ENCODE measurements at regions not wholly inside any gene's neighbourhood (a gene's known extent, or its start where the extent isn't known, plus 50 kb on each side); places are given as distances from the start of the nearest gene placed in this dataset.

DNA sequence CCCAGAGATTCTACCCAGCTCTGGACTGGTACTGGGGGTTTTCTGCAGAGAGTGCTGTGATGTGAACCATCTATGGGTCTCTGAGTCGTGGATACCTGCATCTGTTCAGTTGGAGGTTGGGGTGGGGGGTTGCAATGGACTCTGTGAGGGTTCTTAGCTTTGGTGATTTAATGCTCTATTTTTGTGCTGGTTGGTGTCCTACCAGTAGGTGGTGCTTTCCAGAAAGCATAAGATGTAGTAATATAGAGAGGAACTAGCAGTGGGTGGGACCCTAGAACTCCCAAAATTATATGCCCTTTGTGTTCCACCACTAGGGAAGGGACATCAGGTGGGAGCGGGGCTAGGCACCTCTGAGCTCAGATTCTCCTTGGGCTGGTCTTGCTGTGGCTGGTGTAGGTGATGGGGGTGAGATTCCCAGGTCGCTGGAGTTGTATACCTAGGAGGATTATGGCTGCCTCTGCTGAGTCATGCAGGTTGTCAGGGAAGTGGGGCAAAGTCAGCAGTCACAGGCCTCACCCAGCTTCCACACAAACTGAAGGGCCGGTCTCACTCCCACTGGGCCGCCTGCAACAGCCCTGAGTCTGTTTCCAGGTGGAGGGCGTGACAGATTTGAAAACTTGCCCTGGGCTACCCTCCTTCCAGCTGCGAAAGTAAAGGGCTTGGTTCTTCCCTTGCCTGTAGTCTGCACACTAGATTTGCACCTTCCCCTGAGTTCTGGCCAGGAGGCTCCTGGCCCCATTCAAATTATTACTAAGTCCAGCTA, 573.0 kb upstream of the SLITRK1 start:
- peak; percentile 45 for DNase-seq (ENCODE audit: low read depth, low spot score)
- in situ Hi-C loops (cut with HindIII; ENCODE audit: low pct_unique_long_range_greater_than_20kb, low sequenced_read_pairs), result no loop called here

DNA sequence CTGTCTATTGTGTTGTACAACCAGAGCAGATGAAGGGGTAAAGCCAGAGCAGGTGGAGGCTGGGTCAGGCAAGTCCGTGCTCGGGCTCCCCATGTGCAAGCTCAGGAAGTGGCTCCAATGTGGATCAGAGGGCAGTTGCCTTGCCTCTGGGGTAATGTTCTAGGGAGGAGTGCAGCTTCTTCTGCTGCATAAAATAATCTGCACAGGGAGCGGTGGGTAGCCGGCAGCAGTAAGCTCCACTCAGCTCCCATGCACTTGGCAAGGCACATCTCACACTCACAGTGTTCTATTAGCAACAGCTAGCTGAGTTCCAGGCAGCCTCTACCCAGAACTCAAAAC, 565.3 kb upstream of the SLITRK1 start:
- no peak for DNase-seq (ENCODE audit: low read depth, low spot score)
- in situ Hi-C loops (cut with HindIII; ENCODE audit: low pct_unique_long_range_greater_than_20kb, low sequenced_read_pairs), result no loop called here

DNA sequence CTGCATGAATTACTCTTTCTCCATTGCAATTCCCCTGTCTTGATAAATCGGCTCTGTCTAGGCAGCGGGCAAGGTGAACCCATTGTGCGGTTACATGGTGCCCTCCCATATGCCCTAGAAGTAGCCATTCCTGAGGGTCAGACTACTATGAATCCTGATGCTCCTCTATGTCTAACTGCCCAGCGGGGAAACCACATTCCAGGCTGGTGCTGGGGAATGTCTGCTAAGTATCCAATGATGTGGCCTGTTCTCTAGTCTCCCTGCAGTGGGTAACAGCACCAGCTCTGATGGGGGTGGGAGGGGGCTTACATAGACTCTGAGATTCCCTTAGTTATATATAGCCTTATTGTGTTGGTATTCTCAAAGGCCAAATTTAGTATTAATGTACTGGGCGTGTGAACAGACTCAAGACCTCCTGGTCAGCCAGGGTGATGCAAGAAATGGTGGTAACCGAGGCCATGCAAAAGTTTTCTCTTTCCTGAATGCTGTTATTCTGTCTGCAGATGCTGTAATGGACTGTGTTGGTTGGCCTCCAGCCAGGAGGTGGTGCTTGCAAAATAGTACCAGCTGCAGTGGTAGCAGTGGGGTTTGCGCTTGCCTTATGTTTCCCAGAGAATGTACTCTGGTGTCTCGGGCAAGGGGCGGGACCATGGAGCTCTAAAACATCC, 564.8 kb upstream of the SLITRK1 start:
- no peak for DNase-seq (ENCODE audit: low read depth, low spot score)
- in situ Hi-C loops (cut with HindIII; ENCODE audit: low pct_unique_long_range_greater_than_20kb, low sequenced_read_pairs), result no loop called here

DNA sequence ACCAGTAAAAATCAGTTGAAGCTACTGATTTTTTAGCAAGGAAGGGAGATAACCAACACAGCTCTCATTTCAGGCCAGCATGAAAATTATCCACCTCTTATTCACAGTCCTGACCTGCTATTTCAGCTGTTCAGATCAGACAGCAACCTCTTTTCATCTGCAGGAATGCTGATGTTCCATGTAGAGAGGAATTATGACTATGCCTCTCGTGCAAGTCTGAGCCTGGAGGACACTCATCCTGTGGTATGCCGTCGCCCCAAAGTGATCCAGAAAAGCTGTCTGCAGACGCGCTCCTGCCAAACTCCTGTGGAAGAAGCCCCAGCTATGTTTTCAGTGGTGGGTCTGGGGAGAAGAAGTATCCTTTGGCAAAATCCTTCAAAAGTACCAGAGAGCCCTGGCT, 563.5 kb upstream of the SLITRK1 start:
- no peak for DNase-seq (ENCODE audit: low read depth, low spot score)
- in situ Hi-C loops (cut with HindIII; ENCODE audit: low pct_unique_long_range_greater_than_20kb, low sequenced_read_pairs), result no loop called here

DNA sequence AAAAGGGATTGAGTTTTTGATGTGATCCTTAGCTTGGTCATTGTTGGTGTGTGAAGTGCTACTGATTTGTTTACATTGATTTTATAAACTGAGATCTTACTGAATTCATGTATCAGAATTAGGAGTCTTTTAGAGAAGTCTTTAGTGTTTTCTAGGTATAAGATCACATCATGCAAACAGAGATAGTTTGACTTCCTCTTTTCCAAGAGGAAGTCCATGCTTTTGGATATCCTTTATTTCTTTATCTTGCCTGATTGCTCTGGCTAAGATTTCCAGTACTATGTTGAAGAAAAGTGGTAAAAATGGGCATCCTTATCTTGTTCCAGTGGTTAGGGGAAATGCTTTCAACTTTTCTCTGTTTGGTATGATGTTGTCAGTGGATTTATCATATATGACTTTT, 561.2 kb upstream of the SLITRK1 start:
- in situ Hi-C loops (cut with HindIII; ENCODE audit: low pct_unique_long_range_greater_than_20kb, low sequenced_read_pairs), result no loop called here
- no peak for DNase-seq (ENCODE audit: low read depth, low spot score)

DNA sequence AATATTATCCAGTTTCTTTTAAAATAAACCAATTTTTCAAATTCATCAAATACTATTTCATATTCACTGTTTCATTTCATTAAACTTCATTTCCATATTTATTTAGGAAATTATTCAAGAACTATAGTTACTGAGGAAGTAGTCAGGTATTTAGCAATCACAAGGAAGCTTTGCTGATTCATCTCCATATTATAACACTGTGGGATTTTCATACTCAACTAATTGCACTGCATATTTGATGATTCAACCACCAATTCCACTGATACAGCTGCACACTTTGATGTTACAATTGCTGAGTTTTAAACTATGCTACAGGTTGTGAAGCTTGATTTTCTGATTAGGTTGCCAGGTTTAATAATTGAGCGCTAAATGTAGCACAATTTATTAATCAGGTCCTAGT, 556.8 kb upstream of the SLITRK1 start:
- no peak for DNase-seq (ENCODE audit: low read depth, low spot score)
- in situ Hi-C loops (cut with HindIII; ENCODE audit: low pct_unique_long_range_greater_than_20kb, low sequenced_read_pairs), result no loop called here

DNA sequence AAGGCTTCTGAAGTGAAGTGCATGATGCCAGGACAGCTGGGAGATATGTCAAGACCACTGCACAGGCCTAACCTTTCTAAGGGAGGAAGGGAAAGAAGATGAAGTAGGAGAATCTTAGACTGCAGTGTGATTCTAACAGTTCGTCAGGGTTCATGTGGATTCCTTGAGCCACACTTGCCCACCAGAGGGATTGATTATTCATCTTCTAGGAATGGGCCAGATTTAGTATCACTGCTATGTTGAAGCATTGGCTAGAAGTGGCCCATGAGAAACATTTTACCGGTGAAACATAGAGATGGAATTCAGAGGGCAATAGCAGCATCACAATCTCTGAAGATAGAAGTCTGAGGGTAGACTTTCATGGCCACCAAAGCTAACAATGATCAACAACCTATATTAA, 550.8 kb upstream of the SLITRK1 start:
- in situ Hi-C loops (cut with HindIII; ENCODE audit: low pct_unique_long_range_greater_than_20kb, low sequenced_read_pairs), result no loop called here

DNA sequence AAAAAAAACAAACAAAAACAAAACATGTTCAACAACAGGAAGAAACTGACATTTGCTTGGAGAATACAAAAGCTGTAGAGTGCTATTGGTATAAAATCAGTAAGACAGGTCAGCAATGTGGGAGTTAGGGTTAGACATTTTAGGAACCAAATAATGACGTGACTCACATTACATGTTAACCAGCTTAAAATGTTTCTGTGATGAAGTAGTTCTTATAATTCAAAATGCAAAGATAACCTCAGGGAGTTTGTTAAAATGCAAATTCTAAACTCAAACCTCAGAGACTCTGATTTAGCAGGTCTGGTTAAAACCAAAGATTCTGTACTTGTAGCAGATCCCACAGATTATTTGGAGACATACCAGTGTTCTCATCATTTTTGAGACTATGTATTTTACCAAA, 549.4 kb upstream of the SLITRK1 start:
- no peak for DNase-seq (ENCODE audit: low read depth, low spot score)
- in situ Hi-C loops (cut with HindIII; ENCODE audit: low pct_unique_long_range_greater_than_20kb, low sequenced_read_pairs), result no loop called here

More for the DNA sequence above, 550.8 kb upstream of the SLITRK1 start:
- DNase-seq (ENCODE audit: low read depth, low spot score), result no peak

DNA sequence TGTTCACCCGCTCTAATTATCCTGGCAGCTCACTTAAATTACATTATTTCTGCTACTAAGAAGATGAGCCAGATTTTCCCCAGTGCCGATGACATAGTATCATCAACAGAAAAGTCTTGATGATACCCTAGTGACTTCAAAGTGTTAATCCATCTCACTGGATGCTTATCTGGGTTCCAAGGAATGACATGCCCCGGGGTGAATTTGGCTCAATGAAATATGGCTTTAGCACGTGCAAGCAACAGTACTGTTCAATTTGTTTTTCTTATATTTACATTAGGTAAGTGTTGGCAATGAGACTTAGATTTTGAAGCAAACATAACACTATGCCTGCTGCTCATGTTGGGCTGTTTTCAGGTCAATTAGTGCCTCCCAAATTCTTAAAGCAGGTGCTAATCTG, 548.2 kb upstream of the SLITRK1 start:
- DNase-seq (ENCODE audit: low read depth, low spot score), result no peak
- in situ Hi-C loops (cut with HindIII; ENCODE audit: low pct_unique_long_range_greater_than_20kb, low sequenced_read_pairs), result no loop called here

DNA sequence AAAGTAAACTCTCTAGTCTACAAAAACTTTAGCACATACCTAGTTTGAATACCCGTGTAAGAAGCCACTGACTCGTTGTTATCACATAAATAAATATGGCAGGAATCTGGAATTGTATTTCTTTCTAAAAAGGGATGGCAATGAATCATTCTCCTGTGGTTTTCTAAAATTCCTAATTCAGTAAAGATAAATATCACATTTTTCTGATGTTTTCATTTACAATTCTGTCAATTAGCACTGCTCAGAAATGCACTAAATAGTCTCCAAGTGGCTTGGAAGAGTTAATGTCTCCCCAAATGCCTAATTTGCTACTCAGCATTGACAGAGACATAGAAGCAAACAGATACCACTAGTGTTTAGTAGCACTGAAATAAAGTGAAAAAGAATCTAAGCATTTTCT, 547.7 kb upstream of the SLITRK1 start:
- in situ Hi-C loops (cut with HindIII; ENCODE audit: low pct_unique_long_range_greater_than_20kb, low sequenced_read_pairs), result no loop called here
- no peak for DNase-seq (ENCODE audit: low read depth, low spot score)

DNA sequence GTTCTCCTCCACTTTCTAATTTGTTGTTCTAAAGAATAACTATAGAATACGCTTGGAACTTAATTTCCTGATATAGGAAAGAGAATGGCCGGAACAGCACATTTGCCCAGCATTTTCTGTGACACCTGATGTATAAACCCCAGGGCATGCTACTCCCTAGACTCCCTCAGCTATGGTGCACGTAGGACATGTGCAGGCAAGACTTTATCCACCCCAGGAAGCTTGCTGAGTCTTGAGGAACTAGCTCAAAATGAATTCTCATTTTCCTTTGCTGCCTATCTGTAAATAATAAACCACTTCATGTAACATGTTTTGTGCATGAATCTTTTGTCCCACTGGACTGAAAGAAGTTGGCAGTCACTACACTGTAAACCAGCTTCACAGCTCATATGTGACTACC, 535.8 kb upstream of the SLITRK1 start:
- no peak for DNase-seq (ENCODE audit: low read depth, low spot score)
- in situ Hi-C loops (cut with HindIII; ENCODE audit: low pct_unique_long_range_greater_than_20kb, low sequenced_read_pairs), result no loop called here

DNA sequence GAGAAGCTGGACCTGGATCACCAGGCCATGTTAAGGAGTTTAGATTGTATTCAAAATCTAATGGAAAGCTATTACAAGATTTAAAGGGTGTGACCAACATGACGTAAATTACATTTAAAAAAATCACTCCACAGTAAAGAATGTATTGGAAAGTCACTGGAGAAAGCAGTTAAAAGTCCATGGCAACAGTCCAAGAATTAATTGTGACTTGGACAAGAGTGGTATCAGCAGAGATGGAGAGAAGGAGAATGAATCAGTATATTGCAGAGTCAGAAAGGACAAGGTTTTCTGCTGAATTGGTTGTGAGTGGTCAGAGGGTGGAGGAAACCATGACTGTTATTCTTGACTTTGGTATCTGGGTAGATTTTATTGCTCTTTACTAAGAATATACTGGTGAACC, 535.1 kb upstream of the SLITRK1 start:
- in situ Hi-C loops (cut with HindIII; ENCODE audit: low pct_unique_long_range_greater_than_20kb, low sequenced_read_pairs), result no loop called here

DNA sequence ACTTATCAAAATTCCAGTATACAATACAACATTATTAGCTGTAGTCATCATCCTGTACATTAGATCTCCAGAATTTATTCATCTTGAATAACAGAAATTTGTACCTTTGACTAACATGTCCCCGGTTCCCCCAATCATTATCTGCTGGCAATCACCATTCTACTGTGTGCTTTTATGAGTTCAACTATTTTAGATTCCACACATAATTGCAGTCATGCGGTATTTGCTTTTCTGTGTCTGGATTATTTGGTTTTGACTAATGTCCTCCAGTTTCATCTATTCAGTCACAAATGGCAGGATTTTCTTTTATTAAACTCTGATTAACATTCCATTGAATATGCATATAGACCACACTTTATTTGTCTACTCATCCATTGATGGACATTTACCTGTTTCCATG, 530.7 kb upstream of the SLITRK1 start:
- no peak for DNase-seq (ENCODE audit: low read depth, low spot score)
- in situ Hi-C loops (cut with HindIII; ENCODE audit: low pct_unique_long_range_greater_than_20kb, low sequenced_read_pairs), result no loop called here

More for the DNA sequence above, 535.1 kb upstream of the SLITRK1 start:
- DNase-seq (ENCODE audit: low read depth, low spot score), result no peak

DNA sequence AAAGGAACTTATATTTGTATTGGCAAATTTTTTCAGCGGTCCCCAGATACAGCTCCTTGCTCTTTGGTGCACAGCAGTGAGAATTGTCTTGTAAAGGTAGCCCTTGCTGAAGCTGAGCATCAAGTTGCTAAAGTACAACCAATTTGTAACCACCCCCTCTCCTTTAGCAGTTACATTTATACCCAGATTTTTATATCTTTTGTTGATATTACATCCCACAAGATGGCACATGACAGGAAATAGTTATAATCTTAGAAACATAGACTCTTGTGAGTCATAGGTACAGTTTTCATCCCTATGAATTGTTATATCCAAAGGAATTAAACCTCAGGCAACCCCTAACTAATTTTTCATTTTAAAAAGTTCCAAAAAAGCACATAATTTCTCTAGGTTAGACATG, 523.0 kb upstream of the SLITRK1 start:
- no peak for DNase-seq (ENCODE audit: low read depth, low spot score)
- in situ Hi-C loops (cut with HindIII; ENCODE audit: low pct_unique_long_range_greater_than_20kb, low sequenced_read_pairs), result no loop called here

DNA sequence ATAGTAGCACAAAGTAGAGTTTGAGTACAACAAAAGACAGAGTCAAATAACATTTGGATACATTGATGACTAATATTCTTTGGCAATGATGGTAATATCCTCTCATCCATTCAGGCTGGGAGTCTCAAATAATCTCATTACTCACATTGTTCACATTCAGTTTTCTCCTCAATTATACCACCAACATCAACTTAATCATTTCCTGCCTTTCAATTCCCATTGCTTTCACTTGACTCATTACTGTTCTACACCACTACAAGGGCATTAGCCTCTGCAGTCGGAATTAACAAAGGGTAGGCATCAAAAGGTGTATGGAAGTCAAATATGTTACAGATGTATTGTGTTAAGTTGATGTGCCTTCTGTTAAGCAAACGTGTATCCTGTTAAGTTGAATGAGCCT, 518.4 kb upstream of the SLITRK1 start:
- in situ Hi-C loops (cut with HindIII; ENCODE audit: low pct_unique_long_range_greater_than_20kb, low sequenced_read_pairs), result no loop called here
- DNase-seq (ENCODE audit: low read depth, low spot score), result no peak

DNA sequence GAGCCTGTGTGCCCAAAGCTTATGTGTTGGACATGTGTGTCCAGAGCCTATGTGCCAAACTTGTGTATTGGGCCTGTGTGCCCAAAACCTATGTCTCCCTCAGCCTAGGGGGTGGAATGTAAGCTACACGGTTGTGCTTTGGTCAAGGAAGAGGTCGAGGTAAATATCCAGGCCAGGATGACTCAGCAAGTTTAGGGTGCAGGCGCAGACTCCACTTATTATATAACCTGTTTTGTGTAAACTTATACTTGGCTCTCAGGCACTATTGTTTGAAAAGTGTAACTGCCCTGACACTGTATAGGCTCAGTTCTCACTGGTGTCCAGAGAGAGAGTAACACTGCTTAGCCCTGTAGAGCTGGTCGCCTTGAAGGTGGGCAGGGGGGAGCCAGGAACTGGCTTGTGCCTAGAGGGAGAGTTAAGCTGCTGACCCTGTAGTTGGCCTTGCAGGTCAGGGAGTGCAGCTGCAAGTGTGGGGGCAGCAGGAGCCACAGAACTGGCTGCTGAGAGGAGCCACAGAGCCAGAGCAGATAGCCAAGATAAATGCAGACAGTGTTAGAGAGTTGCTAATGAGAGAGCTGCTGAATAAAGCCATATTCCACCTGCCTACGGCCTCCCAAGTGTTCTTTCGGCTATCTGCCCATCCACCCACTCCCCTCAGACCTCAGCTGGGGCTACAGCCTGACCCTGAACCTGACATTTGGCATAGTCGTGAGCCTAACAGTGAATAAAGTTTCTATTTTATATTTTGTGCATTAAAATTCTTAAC, 517.2 kb upstream of the SLITRK1 start:
- in situ Hi-C loops (cut with HindIII; ENCODE audit: low pct_unique_long_range_greater_than_20kb, low sequenced_read_pairs), result no loop called here

DNA sequence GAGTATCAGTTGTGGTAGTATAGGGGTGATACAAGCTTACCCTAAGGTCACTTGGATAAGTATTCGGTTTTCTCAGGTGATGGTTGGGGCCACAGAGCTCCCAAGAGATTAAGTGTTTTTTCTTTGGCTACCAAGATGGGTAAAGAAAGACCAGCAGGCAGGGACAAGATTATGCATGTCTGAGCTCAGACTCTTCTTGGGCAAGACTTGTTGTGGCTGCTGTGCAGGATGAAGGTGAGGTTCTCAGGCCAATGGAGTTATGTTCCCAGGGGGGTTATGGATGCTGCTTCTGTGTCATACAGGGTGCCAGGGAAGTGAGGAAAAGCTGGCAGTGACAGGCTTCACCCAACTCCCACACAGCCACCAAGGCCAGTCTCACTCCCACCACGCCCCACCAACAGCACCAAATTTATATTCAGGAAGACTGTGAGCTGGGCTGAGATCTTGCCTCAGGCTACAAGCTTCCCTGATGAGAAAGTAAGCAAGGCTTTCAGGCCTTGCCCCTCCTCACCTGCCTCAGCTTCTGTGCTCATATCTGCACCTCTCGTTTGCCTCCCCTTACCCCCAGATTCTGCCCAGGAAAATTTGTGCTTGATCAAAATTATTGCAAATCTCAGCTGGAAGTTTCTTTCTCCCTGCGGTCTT, 511.8 kb upstream of the SLITRK1 start:
- no peak for DNase-seq (ENCODE audit: low read depth, low spot score)
- in situ Hi-C loops (cut with HindIII; ENCODE audit: low pct_unique_long_range_greater_than_20kb, low sequenced_read_pairs), result no loop called here

More for the DNA sequence above, 517.2 kb upstream of the SLITRK1 start:
- DNase-seq (ENCODE audit: low read depth, low spot score), result no peak

DNA sequence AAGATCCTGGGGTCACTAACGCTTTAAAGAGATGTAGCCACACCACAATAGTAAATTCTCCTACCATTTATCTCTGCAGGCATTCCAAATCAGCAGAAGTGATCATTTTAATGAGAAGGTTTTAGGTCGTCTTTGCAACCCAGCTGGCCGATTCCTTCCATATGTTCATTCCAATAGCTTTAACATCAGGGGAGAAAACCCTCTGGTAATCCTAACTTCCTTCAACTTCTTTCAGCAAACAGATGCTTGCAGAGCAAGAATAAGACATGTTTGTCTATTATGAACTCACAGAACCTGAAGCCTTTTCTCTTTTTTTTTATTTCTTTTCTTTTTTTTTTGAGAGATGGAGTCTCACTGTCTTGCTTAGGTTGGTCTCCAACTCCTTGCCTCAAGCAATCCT, 498.6 kb upstream of the SLITRK1 start:
- no peak for DNase-seq (ENCODE audit: low read depth, low spot score)
- in situ Hi-C loops (cut with HindIII; ENCODE audit: low pct_unique_long_range_greater_than_20kb, low sequenced_read_pairs), result no loop called here

Measured in SK-MEL-5 (cell line).